Vagina (tissue), 2 donors: ENCODE measurements at regions not wholly inside any gene's neighbourhood (a gene's known extent, or its start where the extent isn't known, plus 50 kb on each side); places are given as distances from the start of the nearest gene placed in this dataset.

ENCODE experiments used
- CTCF ChIP-seq, 3 experiments: fragments of 450-650 bp in 2 of 3; fragments of 200-600 bp in 1 of 3; sonication (generic) in 1 of 3; IDR thresholded peaks; one replicate each; pipeline ENCODE4 v1.5.1; 2017 to 2019; ENCODE audit warnings: antibody characterized with exemption in 3 of 3, mild to moderate bottlenecking in 2 of 3, moderate library complexity in 2 of 3
- POLR2A ChIP-seq, 2 donors: fragments of 450-650 bp; IDR thresholded peaks; one replicate each; pipeline ENCODE4 v1.6.1; 2017; ENCODE audit warnings: antibody characterized with exemption in 2 of 2, mild to moderate bottlenecking in 2 of 2, moderate library complexity in 2 of 2
- POLR2AphosphoS5 ChIP-seq, 2 donors: sonication (generic); formaldehyde crosslinking; IDR thresholded peaks; one replicate each; pipeline ENCODE4 v1.9.0; 2017; ENCODE audit warnings: antibody characterized with exemption in 2 of 2, mild to moderate bottlenecking in 2 of 2, low read depth in 1 of 2; ENCODE audit not compliant: insufficient read depth in 1 of 2

- no peak for TF ChIP-seq POLR2A (IDR thresholded peaks at IDR 0.05)
- no peak for TF ChIP-seq CTCF (IDR thresholded peaks at IDR 0.05)
- TF ChIP-seq POLR2AphosphoS5 (IDR thresholded peaks at IDR 0.05; ENCODE audit: insufficient read depth in 1 of 2, low read depth in 1 of 2) = no peak
These were observed 266.9 kb upstream of the GULP1 start for GRCh38 chr2:188024811-188025210.
